GM12891 (cell line): ENCODE measurements at regions not wholly inside any gene's neighbourhood (a gene's known extent, or its start where the extent isn't known, plus 50 kb on each side); places are given as distances from the start of the nearest gene placed in this dataset.

Experiments
- POLR2A ChIP-seq: IDR thresholded peaks from 2 replicates; pipeline ENCODE4 v1.6.1; 2011; ENCODE audit warnings: low read depth, low read length, control low read depth
- POLR2AphosphoS5 ChIP-seq: IDR thresholded peaks from 2 replicates; pipeline ENCODE4 v1.6.1; 2011; ENCODE audit warnings: low read depth, low read length, control low read depth

GRCh38 chrX:95218976-95219375, 1465.7 kb upstream of the DIAPH2 start:
- TF ChIP-seq POLR2A, result no peak
- TF ChIP-seq POLR2AphosphoS5, result no peak
